GM18909 (cell line): ENCODE measurements at regions not wholly inside any gene's neighbourhood (a gene's known extent, or its start where the extent isn't known, plus 50 kb on each side); places are given as distances from the start of the nearest gene placed in this dataset.

Experiments
- ATAC-seq: cut with Tn5 transposase; IDR thresholded peaks from one replicate; pipeline ENCODE4 v1.9.1; 2021; ENCODE audit warnings: mild to moderate bottlenecking; ENCODE audit not compliant: unreplicated experiment, poor library complexity

DNA sequence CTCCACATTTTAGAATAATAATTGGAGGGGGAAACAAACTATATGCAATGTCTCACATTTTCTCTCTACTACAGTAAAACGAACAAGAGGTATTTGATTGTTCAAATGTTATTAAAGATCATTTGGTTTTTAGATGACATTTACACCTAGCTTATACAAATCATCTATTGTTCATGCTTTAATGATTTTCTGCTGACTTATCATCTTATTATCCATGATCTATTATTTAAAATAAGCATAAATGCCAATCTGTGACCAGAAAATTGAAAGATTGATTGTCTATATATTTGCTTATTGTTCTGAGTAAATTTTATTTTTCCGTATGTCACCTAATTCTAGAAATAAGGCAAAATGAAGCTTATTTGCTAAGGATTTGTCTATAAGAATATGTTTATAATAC lies 537.2 kb downstream of the KCNJ3 start:
- ATAC-seq: no peak

DNA sequence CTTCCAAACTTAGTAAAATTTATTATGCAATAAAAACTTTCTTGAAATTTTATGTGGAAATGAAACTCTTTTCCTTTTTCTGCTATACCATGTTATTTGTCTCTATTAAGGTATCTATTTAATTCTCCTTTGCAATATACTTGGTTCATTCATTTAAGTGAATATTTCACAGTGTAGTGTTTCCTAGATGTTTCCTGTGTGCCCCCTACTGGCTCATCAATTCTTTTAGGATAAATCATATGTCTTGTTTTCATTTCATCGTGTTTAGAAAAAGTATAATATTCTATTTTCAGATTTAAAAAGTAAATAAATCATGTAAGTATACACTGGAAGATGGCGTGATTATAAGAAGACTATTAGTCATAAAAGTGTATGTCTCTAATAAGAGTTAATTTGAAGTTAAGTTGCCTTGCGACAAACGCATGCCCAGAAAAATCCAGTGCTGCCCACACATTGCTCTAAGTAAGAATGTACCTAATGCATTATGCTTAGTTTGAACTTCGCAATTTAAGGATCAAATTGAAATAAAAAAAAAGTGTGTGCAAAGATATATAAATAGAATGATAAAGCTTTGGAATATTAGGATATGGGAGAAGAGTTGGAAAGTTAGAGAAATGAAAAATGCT lies 525.4 kb downstream of the KCNJ3 start:
- peak; percentile 71 for ATAC-seq

DNA sequence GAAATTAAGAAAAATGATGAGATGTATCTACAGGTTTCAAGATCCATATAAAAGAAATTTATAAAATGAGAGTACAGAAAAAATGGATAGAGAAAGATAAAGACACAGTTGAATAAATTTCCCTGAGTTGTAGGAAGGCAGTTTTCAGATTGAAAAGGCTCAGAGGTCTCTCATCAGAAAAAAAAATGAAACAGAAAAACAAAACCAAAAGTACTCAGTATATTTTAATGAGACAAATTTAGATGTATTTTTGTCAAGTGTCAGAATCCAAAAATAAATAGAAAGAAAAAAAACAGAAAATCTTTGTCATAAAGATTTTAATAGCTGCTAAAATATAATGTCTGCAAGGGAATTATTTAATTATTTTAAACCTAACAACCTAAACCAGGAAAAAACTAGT lies 520.5 kb downstream of the KCNJ3 start:
- ATAC-seq: peak; percentile 61

DNA sequence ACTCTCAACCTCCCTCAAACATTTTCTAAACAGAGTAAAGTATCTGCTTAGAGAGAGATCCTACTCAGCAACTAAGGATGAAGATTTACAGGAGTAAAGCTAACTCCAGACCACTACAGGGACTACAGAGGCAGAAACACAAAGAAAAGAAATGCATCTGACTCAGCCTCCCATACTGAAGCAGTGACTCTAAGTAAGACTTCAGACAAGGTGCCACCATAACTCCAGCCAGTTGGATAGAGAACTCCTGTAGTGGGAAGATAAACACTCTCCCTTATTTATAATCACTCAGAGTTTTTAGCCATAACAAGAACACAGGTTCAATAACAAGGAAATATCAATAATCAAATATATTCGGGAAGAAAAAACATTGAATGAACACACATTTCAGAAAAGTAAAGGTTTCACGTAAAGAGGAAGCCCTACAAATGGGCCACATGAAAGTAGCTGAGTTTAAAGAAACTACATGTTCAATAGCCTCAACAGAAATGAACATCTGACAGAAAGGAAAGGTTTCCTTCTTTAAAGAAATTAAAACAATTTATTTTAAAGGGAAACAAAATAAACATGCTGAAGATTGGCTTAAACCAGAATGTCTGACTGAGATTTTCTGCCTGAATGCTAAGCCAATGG lies 519.9 kb downstream of the KCNJ3 start:
- peak; percentile 39 for ATAC-seq

DNA sequence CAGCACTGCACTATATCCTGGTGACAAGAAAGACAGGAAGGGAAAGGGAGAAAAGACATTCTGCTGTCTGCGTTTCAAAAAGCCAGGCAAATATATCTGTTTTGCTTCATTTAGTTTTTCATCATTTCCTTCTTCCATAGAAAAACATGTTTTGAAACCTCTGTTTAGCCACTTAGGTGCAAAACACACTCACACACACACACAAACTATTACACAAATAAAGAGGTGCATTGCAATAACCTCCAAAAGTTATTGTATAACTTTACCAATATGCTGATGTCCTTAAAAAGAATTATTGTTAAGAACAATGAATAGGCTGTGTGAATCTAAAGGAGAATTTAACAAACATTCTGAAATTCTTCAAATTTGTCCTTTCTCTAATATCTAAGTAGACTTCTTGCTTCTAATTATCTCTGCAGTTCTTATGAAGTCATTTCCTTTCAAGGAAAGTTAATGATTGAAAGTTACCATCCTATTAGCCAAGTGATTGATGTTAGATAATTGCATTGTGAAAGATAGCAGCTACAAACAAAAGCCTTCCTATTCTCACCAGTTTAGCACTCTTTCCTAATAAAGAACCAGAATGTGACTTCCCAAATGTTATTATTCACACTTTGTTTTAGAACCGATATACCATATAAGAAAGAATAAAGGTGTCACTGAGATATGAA lies 516.7 kb downstream of the KCNJ3 start:
- ATAC-seq: peak; percentile 58

DNA sequence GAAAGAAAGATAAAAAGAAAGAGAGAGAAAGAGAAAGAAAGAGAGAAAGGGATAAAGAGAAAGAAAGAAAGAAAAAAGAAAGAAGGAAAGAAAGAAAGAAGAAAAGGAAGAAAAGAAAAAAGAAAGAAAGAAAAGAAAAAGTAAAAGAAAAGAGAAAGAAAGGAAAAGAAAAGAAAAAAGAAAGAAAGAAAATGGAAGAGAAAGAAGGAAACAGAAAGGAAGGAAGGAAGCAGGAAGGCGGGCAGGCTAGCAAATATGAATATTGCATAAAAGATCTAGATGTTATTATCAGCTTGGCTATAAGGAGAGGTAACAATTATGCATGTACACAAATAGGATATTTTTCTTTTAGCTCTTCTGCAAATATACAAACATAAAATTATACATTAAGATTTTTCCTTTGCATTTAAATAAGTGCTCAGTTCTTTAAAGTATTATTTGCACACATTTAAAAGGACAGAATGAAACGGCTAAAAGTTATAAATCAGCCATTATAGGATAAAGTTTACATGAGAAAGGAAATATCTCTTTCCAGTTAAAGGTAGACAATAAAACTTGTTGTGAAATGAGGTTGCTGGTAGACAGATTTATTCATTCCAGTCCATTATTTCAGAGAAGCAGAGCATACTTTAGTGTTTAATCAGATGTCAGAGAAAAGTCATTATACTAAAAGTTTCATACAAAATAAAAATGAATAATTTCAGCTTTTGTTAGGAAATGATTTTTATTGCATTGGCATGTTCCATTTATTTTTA lies 511.4 kb downstream of the KCNJ3 start:
- ATAC-seq: no peak

DNA sequence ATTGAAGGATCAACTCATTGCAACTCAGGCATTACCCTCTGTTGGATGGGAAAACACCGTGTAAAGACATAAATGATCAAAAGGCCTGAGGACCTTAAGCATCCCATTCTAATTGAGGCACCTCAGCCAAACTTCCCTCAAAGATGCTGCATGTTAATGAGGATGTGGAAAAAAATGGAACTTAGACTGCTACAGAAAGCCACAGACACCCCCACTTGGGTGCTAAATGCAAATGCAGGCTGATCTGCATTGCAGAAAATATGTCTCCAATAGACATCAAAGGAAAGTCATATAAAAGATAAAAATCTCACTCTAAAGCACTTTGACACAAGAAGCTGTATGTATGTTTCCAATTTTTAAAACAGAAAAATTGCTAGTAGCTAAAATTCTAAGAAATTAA lies 504.7 kb downstream of the KCNJ3 start:
- ATAC-seq: no peak

DNA sequence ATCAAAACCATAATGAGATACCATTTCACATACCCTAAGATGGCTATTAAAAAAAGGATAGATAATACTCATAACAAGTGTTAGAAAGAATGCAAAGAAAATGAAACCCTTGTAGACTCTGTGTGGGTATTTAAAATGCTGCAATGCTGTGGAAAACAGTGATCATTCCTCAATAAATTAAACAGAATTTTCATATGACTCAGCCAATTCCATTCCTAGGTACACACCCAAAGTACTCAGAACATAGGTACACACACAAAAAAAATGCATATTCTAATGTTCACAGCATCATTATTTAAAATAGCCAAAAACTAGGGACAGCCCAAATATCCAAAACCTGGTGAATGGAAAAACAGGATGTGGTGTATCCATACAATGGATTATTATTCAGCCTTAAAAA lies 502.3 kb downstream of the KCNJ3 start:
- no peak for ATAC-seq

DNA sequence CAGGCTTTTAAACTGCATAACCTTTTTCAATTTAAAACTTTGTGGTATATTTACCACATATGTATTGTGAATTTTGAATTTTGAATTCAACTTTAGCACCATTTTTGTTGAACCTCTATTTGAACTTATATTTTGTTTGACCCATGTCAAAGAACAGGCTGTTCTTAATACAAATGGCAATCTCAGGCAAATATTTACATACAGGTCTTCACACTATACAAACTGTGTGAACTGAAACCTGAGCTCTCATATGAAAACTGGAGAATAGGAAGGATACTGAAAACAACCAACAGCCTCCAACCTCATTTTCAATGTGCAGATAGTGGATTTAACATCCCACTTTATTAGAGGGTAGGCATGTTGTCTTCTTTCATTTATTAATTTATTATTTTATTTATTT lies 491.8 kb downstream of the KCNJ3 start:
- no peak for ATAC-seq

DNA sequence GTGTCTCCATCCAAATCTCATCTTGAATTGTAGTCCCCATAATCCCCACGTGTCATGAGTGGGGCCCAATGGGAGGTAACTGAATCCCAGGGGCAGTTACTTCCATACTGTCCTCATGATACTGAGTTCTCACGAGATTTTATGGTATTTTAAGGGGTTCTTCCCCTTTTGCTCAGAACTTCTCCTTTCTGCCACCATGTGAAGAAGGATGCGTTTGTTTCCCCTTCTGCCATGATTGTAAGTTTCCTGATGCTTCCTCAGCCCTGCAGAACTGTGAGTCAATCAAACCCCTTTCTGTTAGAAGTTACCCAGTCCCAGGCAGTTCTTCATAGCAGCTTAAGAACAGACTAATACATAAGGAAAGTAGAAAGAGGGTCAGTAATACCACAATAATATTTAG lies 480.4 kb downstream of the KCNJ3 start:
- ATAC-seq: no peak

DNA sequence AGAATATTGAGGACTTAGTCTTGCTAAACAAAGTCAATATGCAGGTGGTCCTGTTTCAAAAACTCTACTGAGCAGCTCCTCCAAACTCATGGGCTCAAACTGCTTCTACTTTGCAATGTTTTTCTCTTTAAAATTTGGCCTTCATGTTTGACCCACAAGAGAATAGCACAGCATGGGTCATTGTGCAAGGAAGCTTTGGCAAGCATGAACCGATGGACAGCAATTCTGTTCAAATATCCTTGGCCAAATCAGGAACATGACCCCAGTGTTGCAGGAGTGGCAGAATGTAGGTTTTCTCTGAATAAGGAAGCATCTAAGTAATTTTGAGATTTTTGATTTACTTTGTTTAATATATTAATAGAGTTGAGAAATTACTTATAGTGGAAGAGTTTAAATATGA lies 477.9 kb downstream of the KCNJ3 start:
- ATAC-seq: no peak

DNA sequence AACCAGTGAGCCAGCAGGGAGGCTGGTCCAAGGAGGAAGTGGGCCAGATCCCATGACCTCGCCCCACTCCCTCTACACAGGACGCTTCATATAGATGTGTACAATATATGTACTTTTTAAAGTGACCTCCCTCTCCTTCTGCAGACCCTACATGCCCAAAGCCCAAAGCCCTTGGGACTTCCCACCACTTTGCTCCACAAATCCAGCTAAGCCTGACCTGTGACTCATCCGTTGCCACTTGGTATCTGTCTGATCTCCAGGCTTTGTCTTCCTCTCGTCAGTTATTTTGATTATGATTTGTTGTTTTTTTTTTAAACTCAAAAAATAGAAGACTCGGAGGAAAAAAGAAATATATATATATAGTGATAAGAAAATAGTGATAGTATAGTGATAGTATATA lies 470.8 kb downstream of the KCNJ3 start:
- ATAC-seq: no peak

DNA sequence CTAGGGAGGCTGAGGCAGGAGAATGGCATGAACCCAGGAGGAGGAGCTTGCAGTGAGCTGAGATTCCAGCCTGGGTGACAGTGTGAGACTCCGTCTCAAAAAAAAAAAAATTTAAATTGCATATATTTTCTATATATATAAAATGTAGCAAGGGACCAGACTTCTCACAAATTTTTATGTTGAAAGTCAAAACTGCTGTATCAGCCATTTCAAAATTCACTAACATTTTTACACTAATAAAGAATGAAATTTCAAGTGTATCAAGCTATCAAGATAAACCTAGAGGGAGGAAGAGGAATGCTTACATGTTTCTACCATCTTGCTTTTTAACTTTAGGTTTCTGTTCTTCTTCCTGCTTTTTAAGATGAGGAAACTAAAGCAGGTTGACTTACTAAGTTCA lies 464.0 kb downstream of the KCNJ3 start:
- no peak for ATAC-seq

DNA sequence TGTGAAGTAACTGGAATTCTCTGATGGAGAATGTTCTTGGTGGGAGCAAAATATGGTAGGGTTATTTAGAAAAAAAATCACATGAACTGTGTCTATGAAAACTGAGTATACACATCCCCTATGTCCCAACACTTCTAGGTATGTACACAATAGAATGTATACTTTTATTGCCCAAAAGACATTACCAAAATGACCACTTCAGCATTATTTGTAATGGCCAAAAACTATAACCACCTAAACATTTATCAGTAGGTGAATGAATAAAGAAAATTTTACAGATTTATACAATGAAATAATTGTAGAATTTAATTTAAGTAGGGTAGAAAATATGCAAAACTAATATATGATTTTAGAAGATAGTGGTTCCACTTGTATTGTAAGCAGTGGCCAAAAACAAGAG lies 462.8 kb downstream of the KCNJ3 start:
- ATAC-seq: no peak

DNA sequence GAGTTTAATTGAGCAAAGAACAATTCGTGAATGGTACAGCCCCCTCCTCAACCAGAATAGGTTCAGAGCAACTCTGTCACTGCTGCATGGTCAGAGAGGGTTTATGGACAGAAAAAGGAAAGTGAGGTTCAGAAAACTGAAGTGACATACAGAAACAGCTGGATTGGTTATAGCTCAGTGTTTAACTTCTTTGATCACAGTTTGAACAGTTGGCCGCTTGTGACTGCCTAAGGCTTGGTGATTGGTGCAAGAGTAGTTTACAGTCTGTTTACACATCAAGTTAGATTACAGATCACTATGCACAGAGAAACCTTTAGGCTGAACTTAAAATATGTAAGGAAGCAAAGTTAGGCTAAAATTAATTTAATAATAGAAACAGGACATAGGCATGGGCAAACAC lies 459.2 kb downstream of the KCNJ3 start:
- no peak for ATAC-seq

DNA sequence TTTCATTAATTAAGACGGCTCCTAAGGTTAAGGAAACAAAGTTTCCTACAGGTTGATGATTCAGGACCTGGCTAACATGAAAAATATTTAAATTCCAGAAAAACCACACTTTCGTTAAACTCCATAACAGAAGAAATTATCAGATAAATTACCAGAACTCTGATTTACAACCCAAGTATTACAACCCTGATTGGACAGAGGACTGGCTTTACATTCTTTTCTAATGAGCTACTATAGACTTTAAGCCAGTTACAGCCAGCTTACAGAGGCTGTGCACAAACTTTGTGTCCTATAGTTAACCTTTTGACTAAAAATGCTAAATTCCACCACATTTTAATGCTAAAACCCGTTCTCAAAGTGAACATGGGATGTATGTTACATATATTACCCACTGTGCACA lies 458.6 kb downstream of the KCNJ3 start:
- ATAC-seq: no peak

DNA sequence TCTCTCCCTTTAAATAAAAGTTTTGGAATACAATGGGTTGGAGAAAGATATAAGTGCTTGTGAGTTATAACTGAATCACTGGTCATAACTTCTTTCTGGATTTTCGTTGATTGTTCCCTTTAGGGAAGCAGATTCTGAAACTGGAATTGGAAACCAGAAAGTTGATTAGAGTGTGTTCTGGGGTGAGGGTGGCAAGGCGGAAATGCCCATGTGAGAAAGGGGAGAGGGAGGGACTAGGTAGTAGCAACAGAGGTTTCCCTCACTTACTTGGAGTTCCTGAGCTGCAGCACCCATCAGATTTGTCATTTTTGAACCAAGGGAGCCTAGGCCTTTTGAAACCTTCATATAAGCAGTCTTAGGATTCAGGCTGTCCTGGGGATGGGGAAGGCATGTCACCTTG lies 453.4 kb downstream of the KCNJ3 start:
- no peak for ATAC-seq

DNA sequence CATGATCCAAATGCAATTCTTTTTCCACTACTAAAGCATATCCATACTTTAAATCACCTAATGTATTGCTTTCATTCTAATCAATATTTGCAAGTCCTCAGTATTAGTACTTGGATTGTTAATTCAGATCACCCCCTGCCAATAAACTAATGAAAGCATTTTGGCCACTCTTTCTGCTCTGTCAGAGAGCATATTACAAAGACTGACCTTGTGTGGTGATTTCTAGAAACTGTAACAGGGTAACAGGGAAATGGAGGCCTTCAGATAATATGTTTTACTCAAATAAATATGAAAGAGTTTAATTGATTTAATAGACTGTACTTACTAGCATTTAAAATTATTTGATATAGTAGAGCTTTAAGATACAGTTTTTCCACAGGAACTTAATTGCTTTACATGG lies 453.0 kb downstream of the KCNJ3 start:
- no peak for ATAC-seq

DNA sequence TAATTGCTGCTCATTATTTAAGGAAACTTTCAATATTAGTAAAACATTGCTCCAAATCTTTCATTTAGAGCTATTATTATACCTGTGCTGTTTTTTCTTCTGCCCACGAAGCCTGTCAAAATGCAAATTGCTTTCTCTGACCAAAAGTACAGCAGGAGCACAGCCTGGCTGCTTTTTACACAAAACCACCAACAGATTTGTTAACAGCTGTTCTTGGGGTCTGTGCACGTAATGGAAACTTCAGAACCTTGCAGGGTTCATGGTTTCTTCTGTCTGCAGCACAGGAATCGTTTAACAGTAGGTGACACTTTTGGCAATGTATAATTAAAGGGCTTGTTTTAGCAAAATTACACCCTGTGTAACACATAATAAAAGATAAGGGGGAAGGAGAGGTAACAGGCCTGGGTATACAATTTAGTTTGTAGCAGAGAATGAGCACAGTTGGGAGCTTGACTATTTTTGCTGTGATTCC lies 447.3 kb downstream of the KCNJ3 start:
- ATAC-seq: peak; percentile 97

DNA sequence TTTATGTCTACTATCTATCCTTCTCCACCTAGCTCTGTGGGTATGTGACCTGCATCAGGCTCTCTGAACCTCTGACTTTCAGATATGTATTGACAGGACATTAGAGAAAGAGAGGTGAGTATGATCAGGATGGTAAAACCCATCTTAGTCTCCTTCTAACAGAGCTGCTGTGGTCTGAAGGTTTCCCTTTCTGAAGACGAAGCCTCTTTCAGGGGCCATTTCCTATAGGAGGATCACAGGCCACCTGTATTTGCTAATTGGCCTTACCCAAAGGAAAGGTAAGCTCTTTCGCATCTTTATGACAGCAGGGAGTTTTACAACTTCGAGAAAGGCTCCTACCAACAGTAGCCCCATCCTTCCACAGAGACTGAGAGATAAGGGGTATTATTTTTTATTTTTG lies 442.9 kb downstream of the KCNJ3 start:
- peak; percentile 21 for ATAC-seq

DNA sequence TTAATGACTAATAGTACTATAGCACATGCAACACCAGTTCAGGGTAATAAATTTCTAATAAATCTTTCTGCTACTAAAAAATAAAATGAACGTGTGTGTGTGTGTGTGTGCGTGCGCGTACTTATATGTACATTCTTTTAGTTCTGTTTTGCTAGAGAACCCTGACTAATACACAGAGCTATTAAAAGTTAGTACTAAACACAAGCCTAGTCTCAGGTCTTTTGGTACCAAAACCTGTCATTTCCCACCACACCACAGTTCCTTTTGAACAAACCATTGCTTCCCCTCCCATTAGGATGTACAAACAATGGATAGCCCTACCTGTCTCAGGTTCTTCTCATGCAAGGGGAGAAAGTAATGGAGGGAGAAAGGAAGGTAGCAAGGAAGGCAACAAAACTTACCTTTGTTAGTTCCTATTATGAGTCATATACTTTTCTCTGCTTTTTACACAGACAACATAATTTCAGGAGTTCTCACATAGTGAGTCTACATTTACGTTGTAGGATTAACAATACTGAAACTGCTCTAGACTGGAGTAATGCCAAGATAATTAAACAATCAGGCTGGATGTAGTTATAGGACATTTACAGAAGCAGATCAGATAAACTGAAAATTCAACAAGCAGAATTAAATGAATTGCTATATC lies 427.2 kb downstream of the KCNJ3 start:
- ATAC-seq: no peak
